ENCODE measurements at regions not wholly inside any gene's neighbourhood (a gene's known extent, or its start where the extent isn't known, plus 50 kb on each side); places are given as distances from the start of the nearest gene placed in this dataset.
A peak's percentile ranks its signal among the peaks of the same experiment; 100 is the strongest.

DNA sequence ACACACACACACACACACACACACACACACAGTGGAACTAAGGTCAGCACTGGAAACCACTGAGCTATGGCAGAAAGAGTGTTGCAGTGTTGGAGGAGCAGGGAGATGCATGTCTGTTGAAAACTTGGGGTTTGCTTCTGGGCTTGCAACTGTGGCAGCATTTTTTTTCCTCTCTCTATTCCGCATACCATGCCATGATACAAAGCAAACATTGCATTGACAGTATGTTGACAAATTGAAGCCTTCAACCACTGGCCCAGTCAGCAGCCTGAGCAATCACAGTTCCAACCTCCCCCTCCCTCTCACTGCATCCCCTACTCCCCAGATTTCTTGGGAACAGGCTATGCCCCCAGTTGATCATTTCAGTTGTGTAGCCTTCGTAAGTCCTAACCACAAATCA lies 478.1 kb upstream of the WWC1 start:
- peak; percentile 87 for DNase-seq (ENCODE audit: low read depth)
- TF ChIP-seq, protein P1, sequence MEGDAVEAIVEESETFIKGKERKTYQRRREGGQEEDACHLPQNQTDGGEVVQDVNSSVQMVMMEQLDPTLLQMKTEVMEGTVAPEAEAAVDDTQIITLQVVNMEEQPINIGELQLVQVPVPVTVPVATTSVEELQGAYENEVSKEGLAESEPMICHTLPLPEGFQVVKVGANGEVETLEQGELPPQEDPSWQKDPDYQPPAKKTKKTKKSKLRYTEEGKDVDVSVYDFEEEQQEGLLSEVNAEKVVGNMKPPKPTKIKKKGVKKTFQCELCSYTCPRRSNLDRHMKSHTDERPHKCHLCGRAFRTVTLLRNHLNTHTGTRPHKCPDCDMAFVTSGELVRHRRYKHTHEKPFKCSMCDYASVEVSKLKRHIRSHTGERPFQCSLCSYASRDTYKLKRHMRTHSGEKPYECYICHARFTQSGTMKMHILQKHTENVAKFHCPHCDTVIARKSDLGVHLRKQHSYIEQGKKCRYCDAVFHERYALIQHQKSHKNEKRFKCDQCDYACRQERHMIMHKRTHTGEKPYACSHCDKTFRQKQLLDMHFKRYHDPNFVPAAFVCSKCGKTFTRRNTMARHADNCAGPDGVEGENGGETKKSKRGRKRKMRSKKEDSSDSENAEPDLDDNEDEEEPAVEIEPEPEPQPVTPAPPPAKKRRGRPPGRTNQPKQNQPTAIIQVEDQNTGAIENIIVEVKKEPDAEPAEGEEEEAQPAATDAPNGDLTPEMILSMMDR (IDR thresholded peaks at IDR 0.05; ENCODE audit: insufficient read depth, low read depth, low read length, missing control alignments): no peak
- no peak overlapping the region for H3K4me3 ChIP-seq (ENCODE audit: low read length)

DNA sequence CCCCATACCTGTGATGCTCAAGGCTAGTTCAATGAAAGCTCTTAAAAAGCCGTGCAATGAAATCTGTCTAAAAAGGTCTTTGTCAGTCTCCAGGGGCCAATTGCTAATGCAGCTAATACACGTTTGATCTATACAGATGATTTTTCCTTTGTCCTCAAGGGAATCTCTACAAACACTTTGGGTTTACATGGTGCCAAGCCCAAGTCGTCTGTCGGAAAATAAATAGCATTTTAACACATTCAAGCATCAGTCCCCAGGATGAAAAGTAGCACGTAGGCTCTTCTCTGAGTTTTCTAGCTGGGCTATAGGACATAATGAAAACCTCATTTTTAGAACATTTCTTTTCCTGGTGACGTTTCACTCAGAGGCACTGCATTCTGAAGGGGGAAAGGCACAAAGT lies 477.4 kb upstream of the WWC1 start:
- H3K4me3 ChIP-seq (ENCODE audit: low read length): no peak overlapping the region
- TF ChIP-seq, protein P1 (IDR thresholded peaks at IDR 0.05; ENCODE audit: insufficient read depth, low read depth, low read length, missing control alignments): no peak
- DNase-seq (ENCODE audit: low read depth): no peak

DNA sequence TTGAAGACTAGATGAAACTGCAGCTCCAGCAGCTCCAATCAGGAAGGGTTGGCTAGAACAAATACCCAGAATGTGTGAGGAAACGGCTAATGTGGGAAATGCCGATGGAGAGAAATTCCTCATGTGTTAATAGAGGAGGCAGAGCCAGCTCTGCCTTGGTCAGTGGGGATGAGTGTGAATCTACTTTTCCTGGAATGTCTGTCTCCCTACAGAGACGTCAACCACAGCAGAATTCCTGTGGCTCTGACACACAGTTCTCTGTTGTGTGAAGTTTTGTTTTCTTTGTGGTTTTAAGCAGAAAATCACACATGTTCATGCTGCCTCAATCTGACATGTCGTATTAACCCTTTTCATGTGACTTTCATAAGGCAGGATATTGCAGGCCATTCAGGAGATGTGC lies 476.6 kb upstream of the WWC1 start:
- DNase-seq (ENCODE audit: low read depth): peak; percentile 98
- no peak overlapping the region for H3K4me3 ChIP-seq (ENCODE audit: low read length)
- TF ChIP-seq, protein P1 (IDR thresholded peaks at IDR 0.05; ENCODE audit: insufficient read depth, low read depth, low read length, missing control alignments): no peak

DNA sequence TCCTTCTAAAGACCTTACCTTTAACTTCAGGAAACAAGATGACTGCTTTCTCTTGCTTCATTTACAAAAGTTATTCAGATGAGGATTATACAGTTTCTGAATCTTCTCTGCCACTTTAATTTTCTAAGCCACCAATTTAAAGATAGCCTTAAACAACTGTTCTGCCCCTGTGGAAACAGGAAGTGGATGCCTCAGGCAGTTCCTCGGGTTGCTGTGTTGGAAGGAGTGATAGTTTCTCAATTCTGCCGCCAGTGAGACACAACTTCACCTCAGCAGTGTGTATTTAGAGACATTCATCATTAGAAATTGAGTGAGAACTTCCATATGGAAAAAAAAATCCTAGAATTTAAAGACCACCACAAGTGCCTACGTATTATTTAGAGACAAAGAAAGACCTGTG lies 475.1 kb upstream of the WWC1 start:
- no peak overlapping the region for H3K4me3 ChIP-seq (ENCODE audit: low read length)
- peak; percentile 86 for DNase-seq (ENCODE audit: low read depth)
- TF ChIP-seq, protein P1 (IDR thresholded peaks at IDR 0.05; ENCODE audit: insufficient read depth, low read depth, low read length, missing control alignments): no peak

DNA sequence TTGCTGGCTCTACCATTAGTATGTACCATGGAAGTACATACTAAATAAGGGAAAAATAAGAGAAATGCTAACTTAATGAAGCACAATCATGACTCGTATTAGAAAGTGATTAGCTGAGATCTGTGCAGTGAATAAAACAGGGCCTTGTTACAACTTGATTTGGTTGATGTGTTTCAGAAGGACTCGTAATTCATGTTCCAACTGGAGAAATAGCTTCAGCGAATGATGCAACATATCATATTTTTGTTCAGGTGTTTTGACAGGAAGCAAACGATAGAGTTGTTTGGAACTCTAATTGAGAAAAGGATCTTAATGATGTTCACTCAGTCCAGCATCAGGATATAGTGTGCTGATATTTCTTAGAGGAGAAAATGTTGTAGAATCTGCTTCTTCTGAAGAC lies 474.6 kb upstream of the WWC1 start:
- TF ChIP-seq, protein P1 (IDR thresholded peaks at IDR 0.05; ENCODE audit: insufficient read depth, low read depth, low read length, missing control alignments): no peak
- no peak overlapping the region for H3K4me3 ChIP-seq (ENCODE audit: low read length)
- peak; percentile 96 for DNase-seq (ENCODE audit: low read depth)

DNA sequence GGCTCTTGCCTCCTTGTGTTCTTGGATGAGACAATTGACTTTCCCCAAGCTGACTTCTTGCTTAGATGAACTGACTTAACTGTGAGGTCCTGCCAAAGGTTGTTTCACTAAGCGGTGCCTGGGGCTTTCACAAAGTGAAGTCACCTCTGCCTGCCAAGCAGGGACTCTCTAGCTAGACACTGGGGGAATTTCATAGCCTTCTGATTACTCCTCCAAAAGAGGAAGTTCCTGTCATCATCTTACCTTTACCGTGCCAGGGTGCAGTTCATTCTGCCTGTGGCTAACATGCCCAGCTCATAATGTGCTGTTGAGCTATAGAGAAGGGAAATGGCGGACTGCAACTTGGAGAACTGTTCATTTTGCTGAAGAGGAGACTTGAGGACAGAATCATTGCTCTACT lies 472.0 kb upstream of the WWC1 start:
- peak; percentile 88 for DNase-seq (ENCODE audit: low read depth)
- H3K4me3 ChIP-seq (ENCODE audit: low read length): peak overlapping the region; percentile 55
- TF ChIP-seq, protein P1 (IDR thresholded peaks at IDR 0.05; ENCODE audit: insufficient read depth, low read depth, low read length, missing control alignments): no peak

DNA sequence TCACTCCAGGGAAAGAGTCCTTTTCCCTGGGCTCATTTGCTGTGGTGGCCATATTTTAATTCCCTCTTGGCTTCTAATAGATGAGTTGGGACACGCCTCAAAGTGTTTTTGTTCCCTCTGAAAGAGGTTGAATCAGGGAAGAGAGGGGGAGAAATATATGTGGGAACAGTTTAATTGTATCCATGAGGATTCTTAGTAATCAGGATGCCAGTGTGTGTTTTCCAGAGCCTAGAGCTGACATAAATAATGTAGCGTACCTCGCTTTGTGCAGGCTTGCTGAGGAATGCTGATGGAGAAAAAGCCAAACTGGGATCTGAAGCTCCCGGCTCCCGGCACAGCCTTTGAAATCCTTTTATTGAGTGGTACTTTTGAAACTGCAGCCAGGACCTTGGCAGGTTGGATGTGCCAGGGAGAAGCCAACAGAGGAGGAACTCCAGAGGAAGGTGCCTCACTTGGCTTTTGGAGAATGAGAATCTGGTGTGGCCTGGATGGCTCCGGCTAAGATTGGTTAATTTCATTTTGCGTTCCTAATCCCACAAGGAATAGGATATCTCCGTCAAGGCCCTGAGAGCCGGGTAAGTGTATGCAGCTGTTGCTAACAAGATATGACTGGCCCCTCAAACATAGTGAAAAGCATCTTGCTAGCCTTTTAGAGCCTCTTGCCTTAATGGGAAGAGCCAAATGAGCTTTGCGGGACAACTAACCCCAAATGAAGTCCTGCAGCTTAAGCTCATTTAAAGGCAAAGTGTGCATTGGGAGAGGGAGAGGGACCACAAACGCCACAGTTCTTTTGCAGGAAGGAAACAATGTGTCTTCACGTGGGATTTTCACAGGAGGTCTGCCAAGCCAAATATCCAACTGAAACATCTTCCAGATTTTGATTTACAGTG lies 471.1 kb upstream of the WWC1 start:
- TF ChIP-seq, protein P1 (IDR thresholded peaks at IDR 0.05; ENCODE audit: insufficient read depth, low read depth, low read length, missing control alignments): no peak
- DNase-seq (ENCODE audit: low read depth): peak; percentile 42
- H3K4me3 ChIP-seq (ENCODE audit: low read length): peak overlapping the region; percentile 55
